K562 (cell line): ENCODE measurements at regions not wholly inside any gene's neighbourhood (a gene's known extent, or its start where the extent isn't known, plus 50 kb on each side); places are given as distances from the start of the nearest gene placed in this dataset.

Experiments used
- ATAC-seq: fragments of 200-7000 bp; cut with Tn5 transposase; 3 replicates; pipeline ENCODE4 v1.9.1; 2020; ENCODE audit warnings: moderate library complexity
- BruUV-seq: library from RNA; stranded (reverse); fragments of 400-500 nt; replicated peaks from 2 replicates; lab custom pipeline; 2021; lab: Mats Ljungman, UMichigan
- CTCF ChIA-PET: fragments of 300-600 bp; formaldehyde crosslinking; extraction: SDS; loops from one replicate; lab custom pipeline; 2021; ENCODE audit warnings: low intra/inter-chr PET ratio; lab: Yijun Ruan, JAX
- POLR2A ChIA-PET: fragments of 300-600, 350-650 bp; sonication (Branson Sonifier 250); formaldehyde crosslinking; extraction: SDS; loops from one replicate; lab custom pipeline; 2021; ENCODE audit warnings: antibody characterized with exemption, inconsistent platforms; lab: Yijun Ruan, JAX
- DNase-seq, 4 experiments: peaks; one replicate each; pipeline versions ENCODE4 v3.0.0 to v3.0.0-alpha.2; 2011 to 2018; ENCODE audit warnings: low spot score in 3 of 4, mixed read lengths in 3 of 4; ENCODE audit errors: extremely low read depth in 1 of 4
- FAIRE-seq: peaks from 2 replicates; lab custom pipeline; 2011; peaks lifted over from hg19 to GRCh38; lab: Jason Lieb, UNC
- H2AFZ ChIP-seq: 2 replicates; pipeline ENCODE4 v1.6.0; 2011; ENCODE audit warnings: low read depth, low read length, control low read depth, inconsistent platforms
- H3K27ac ChIP-seq: fragments of 200-600 bp; 3 replicates; pipeline ENCODE4 v1.8.0; 2011; ENCODE audit warnings: low read depth, mild to moderate bottlenecking, control low read depth, inconsistent platforms, low read length, moderate library complexity, mixed read lengths; ENCODE audit errors: extremely low read depth
- H3K27me3 ChIP-seq, 2 experiments: fragments of 300-600 bp in 1 of 2; 2 replicates in 1 of 2; 3 replicates in 1 of 2; pipeline versions ENCODE4 v1.6.0 to v1.8.0; 2011; ENCODE audit warnings: inconsistent platforms in 2 of 2, low read length in 2 of 2, mild to moderate bottlenecking in 1 of 2, mixed read lengths in 1 of 2, moderate library complexity in 1 of 2; ENCODE audit not compliant: control insufficient read depth in 2 of 2, insufficient read depth in 2 of 2
- H3K36me3 ChIP-seq: fragments of 300-600 bp; 3 replicates; pipeline ENCODE4 v1.8.0; 2011; ENCODE audit warnings: mild to moderate bottlenecking, low read length, inconsistent platforms; ENCODE audit not compliant: control insufficient read depth, insufficient read depth
- H3K4me1 ChIP-seq, 2 experiments: fragments of 200-600 bp in 1 of 2; replicated peaks in 1 of 2; 2 replicates in 1 of 2; 3 replicates in 1 of 2; pipeline versions ENCODE4 v1.5.1 to v1.8.0; 2011; ENCODE audit warnings: inconsistent platforms in 2 of 2, low read length in 2 of 2, mild to moderate bottlenecking in 1 of 2, mixed read lengths in 1 of 2, moderate library complexity in 1 of 2; ENCODE audit not compliant: control insufficient read depth in 2 of 2, insufficient read depth in 2 of 2
- H3K4me2 ChIP-seq: 2 replicates; pipeline ENCODE4 v1.6.1; 2011; ENCODE audit warnings: low read length, control low read depth, inconsistent platforms, mixed read lengths; ENCODE audit not compliant: insufficient read depth
- H3K4me3 ChIP-seq: fragments of 200-600 bp; sonication (generic), shearing (Covaris generic); 2 replicates; pipeline ENCODE4 v1.5.1; 2016; ENCODE audit warnings: control low read depth, inconsistent platforms
- H3K79me2 ChIP-seq: fragments of 200-600 bp; 3 replicates; pipeline ENCODE4 v1.8.0; 2011; ENCODE audit warnings: low read length, inconsistent platforms; ENCODE audit not compliant: control insufficient read depth, insufficient read depth
- H3K9ac ChIP-seq, 2 experiments: 2 replicates each; pipeline versions ENCODE4 v1.6.0 to v1.6.1; 2011; ENCODE audit warnings: low read depth in 2 of 2, low read length in 2 of 2, control low read depth in 1 of 2, inconsistent platforms in 1 of 2, mild to moderate bottlenecking in 1 of 2, mixed read lengths in 1 of 2; ENCODE audit not compliant: insufficient read depth in 1 of 2
- H3K9me1 ChIP-seq: one replicate; pipeline ENCODE4 v1.6.0; 2011; ENCODE audit warnings: inconsistent platforms, mild to moderate bottlenecking, low read length, moderate library complexity; ENCODE audit not compliant: control insufficient read depth, insufficient read depth
- H3K9me3 ChIP-seq: replicated peaks from 2 replicates; pipeline ENCODE4 v1.5.1; 2011; ENCODE audit warnings: low read depth, low read length, inconsistent platforms; ENCODE audit not compliant: control insufficient read depth, insufficient read depth
- H4K20me1 ChIP-seq: replicated peaks from 2 replicates; pipeline ENCODE4 v1.6.1; 2011; ENCODE audit warnings: low read length, inconsistent platforms, mixed read lengths; ENCODE audit not compliant: control insufficient read depth, insufficient read depth
- C11orf30 ChIP-seq: fragments of 450-650 bp; IDR thresholded peaks from 2 replicates; pipeline ENCODE4 v1.6.1; 2016; ENCODE audit warnings: low read depth, mild to moderate bottlenecking
- MAFF ChIP-seq: IDR thresholded peaks from 2 replicates; pipeline ENCODE4 v1.6.1; 2012; ENCODE audit warnings: low read length, improper control_type of control experiment
- MAFG ChIP-seq: fragments of 450-650 bp; conservative IDR thresholded peaks from 2 replicates; pipeline ENCODE4 v1.6.1; 2016; ENCODE audit warnings: missing genetic modification characterization, missing compliant biosample characterization
- MAFK ChIP-seq: IDR thresholded peaks from 2 replicates; pipeline ENCODE4 v1.6.1; 2011; ENCODE audit warnings: low read length, improper control_type of control experiment
- MBD2 ChIP-seq: sonication (generic); IDR thresholded peaks from 2 replicates; pipeline ENCODE4 v1.6.1; 2016; ENCODE audit warnings: low read depth, borderline replicate concordance
- PTRF ChIP-seq: fragments of 450-650 bp; IDR thresholded peaks from 2 replicates; pipeline ENCODE4 v1.6.1; 2016; ENCODE audit warnings: mild to moderate bottlenecking, missing genetic modification characterization, missing compliant biosample characterization
- PURB ChIP-seq: sonication (generic); formaldehyde crosslinking; IDR thresholded peaks from 2 replicates; pipeline ENCODE4 v1.9.0; 2021; ENCODE audit warnings: low read depth, mild to moderate bottlenecking, missing genetic modification reagents
- RBM34 ChIP-seq: fragments of 200-400 bp; formaldehyde crosslinking; IDR thresholded peaks from 2 replicates; pipeline ENCODE4 v1.6.1; 2018; ENCODE audit warnings: low read length, borderline replicate concordance; ENCODE audit not compliant: insufficient read depth
- ZBTB26 ChIP-seq: fragments of 450-650 bp; formaldehyde crosslinking; IDR thresholded peaks from 2 replicates; pipeline ENCODE4 v1.4.0; 2022; ENCODE audit warnings: missing genetic modification characterization
- ZNF316 ChIP-seq: fragments of 450-650 bp; IDR thresholded peaks from 2 replicates; pipeline ENCODE4 v1.6.1; 2016
- WGBS: fragments of 100-300 bp; shearing (Covaris generic); methylation state at CpG from one replicate; pipeline ENCODE4 v1.1.6; 2016; ENCODE audit warnings: low coverage, mixed read lengths; ENCODE audit not compliant: insufficient coverage; ENCODE audit errors: missing lambda C conversion rate; 5-methylcytosine and 5-hydroxymethylcytosine counted together
- in situ Hi-C: fragments of 300-500 bp; cut with MboI; formaldehyde crosslinking; loops from 4 replicates; pipeline ENCODE4 v1.15.0; 2018; ENCODE audit warnings: inconsistent platforms, mixed read lengths
- intact Hi-C: fragments of 100-400 bp; cut with micrococcal nuclease; formaldehyde crosslinking; loops from 2 replicates; pipeline ENCODE4 v1.14.2; 2022
- TF ChIP-seq, protein P1 (sequence below), 2 experiments: fragments of 150-350 bp in 1 of 2; IDR thresholded peaks; 2 replicates each; pipeline ENCODE4 v1.6.1; 2012 to 2016; ENCODE audit warnings: low read depth in 2 of 2, low read length in 2 of 2, mild to moderate bottlenecking in 1 of 2, moderate library complexity in 1 of 2

DNA sequence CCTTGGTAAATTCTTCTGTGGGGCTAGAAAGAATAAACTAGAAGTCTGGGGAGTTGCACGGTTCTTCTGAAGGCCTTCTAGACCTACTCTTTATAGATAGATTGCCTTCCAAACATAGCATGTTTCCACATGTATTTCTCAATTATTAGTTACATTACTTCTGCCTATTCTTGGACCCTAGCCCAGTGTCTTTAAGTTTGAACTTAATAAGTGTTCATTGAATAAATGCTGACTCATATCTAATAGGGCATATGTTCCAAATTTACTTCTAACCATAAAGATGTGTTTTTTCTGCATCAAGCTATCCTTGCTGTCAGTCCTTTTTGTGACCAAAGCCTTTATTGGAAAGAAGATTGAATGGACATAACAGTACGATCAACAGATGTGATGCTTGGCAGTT, 503.6 kb upstream of the ZFP42 start:
- WGBS = 0% methylated on average over 2 of the region's 2 CpGs
- H3K4me1 ChIP-seq = no peaks in the 10 kb centered on the region
- no peak overlapping the region for H3K4me3 ChIP-seq
- in situ Hi-C loops (no loop called here), intact Hi-C loops (no loop called here)
- H3K9me3 ChIP-seq = no peaks in the 10 kb centered on the region
- no peaks in the 10 kb centered on the region for H3K27me3 ChIP-seq
- no peak overlapping the region for H3K9ac ChIP-seq
- no peaks in the 10 kb centered on the region for H3K36me3 ChIP-seq
- ATAC-seq (no peak), DNase-seq (no peak), FAIRE-seq (no peak)
- H2AFZ ChIP-seq = no peak overlapping the region
- ChIA-PET CTCF (no interaction called here), POLR2A (no interaction called here)
- no peak overlapping the region for H3K27ac ChIP-seq
- no peaks in the 10 kb centered on the region for H3K79me2 ChIP-seq
- no peaks in the 10 kb centered on the region for H3K9me1 ChIP-seq
- no peak overlapping the region for H3K4me2 ChIP-seq
- no TSS peak for BruUV-seq
- H4K20me1 ChIP-seq = no peaks in the 10 kb centered on the region
- TF ChIP-seq C11orf30 (0 out of 2 replicates have a peak, but pooled peaks have one; percentile 23), MBD2 (no peak), ZBTB26 (CRISPR knock-in tag) (no peak), MAFG (tag) (peak; percentile 30; the same call in 1 of the 2 replicates), ZNF316 (peak; percentile 49; the same call in 1 of the 2 replicates), PTRF (tag) (no peak), PURB (CRISPR knock-in tag) (no peak), MAFF (peak; percentile 45; the same call in 1 of the 2 replicates), MAFK (peak; percentile 34; the same call in 1 of the 2 replicates), RBM34 (no peak)
- TF ChIP-seq, protein P1, sequence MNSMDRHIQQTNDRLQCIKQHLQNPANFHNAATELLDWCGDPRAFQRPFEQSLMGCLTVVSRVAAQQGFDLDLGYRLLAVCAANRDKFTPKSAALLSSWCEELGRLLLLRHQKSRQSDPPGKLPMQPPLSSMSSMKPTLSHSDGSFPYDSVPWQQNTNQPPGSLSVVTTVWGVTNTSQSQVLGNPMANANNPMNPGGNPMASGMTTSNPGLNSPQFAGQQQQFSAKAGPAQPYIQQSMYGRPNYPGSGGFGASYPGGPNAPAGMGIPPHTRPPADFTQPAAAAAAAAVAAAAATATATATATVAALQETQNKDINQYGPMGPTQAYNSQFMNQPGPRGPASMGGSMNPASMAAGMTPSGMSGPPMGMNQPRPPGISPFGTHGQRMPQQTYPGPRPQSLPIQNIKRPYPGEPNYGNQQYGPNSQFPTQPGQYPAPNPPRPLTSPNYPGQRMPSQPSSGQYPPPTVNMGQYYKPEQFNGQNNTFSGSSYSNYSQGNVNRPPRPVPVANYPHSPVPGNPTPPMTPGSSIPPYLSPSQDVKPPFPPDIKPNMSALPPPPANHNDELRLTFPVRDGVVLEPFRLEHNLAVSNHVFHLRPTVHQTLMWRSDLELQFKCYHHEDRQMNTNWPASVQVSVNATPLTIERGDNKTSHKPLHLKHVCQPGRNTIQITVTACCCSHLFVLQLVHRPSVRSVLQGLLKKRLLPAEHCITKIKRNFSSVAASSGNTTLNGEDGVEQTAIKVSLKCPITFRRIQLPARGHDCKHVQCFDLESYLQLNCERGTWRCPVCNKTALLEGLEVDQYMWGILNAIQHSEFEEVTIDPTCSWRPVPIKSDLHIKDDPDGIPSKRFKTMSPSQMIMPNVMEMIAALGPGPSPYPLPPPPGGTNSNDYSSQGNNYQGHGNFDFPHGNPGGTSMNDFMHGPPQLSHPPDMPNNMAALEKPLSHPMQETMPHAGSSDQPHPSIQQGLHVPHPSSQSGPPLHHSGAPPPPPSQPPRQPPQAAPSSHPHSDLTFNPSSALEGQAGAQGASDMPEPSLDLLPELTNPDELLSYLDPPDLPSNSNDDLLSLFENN (IDR thresholded peaks at IDR 0.05; ENCODE audit: low read depth in 2 of 2, low read length in 2 of 2) = no peak
- TF ChIP-seq, all 486 proteins: peak for 5
